H9 (cell line): ENCODE measurements at regions not wholly inside any gene's neighbourhood (a gene's known extent, or its start where the extent isn't known, plus 50 kb on each side); places are given as distances from the start of the nearest gene placed in this dataset.

Experiments
- DNase-seq: peaks from one replicate; pipeline ENCODE4 v3.0.0-alpha.2; 2017
- H2AFZ ChIP-seq: one replicate; pipeline ENCODE4 v1.6.1; 2013; ENCODE audit warnings: mild to moderate bottlenecking, low read length, control low read depth, moderate library complexity
- H2AK5ac ChIP-seq: 2 replicates; pipeline ENCODE4 v1.6.1; 2013; ENCODE audit warnings: low read length, control low read depth, mixed read lengths; ENCODE audit not compliant: insufficient read length
- H2BK120ac ChIP-seq: one replicate; pipeline ENCODE4 v1.6.1; 2013; ENCODE audit warnings: low read depth, mild to moderate bottlenecking, low read length, control low read depth, inconsistent platforms; ENCODE audit not compliant: poor library complexity, severe bottlenecking
- H2BK12ac ChIP-seq: 2 replicates; pipeline ENCODE4 v1.6.1; 2013; ENCODE audit warnings: low read length, control low read depth, mixed read lengths, low read depth; ENCODE audit not compliant: insufficient read length
- H2BK15ac ChIP-seq: 2 replicates; pipeline ENCODE4 v1.6.1; 2013; ENCODE audit warnings: low read depth, low read length, control low read depth
- H2BK20ac ChIP-seq: one replicate; pipeline ENCODE4 v1.6.1; 2013; ENCODE audit warnings: low read depth, mild to moderate bottlenecking, low read length, control low read depth, inconsistent platforms; ENCODE audit not compliant: poor library complexity, severe bottlenecking
- H2BK5ac ChIP-seq: 2 replicates; pipeline ENCODE4 v1.6.1; 2013; ENCODE audit warnings: low read length, control low read depth, mixed read lengths; ENCODE audit not compliant: insufficient read length
- H3K14ac ChIP-seq: 2 replicates; pipeline ENCODE4 v1.6.1; 2013; ENCODE audit warnings: low read length, control low read depth; ENCODE audit not compliant: insufficient read depth
- H3K18ac ChIP-seq: 2 replicates; pipeline ENCODE4 v1.6.1; 2013; ENCODE audit warnings: low read depth, mild to moderate bottlenecking, mixed read lengths, low read length, control low read depth; ENCODE audit not compliant: insufficient read length
- H3K23ac ChIP-seq: 2 replicates; pipeline ENCODE4 v1.6.1; 2013; ENCODE audit warnings: low read length, control low read depth, mixed read lengths, low read depth; ENCODE audit not compliant: insufficient read length
- H3K23me2 ChIP-seq: 2 replicates; pipeline ENCODE4 v1.6.1; 2013; ENCODE audit warnings: low read depth, mild to moderate bottlenecking, mixed read lengths, low read length, control low read depth; ENCODE audit not compliant: insufficient read length, poor library complexity, severe bottlenecking
- H3K27ac ChIP-seq: 2 replicates; pipeline ENCODE4 v1.5.1; 2013; ENCODE audit warnings: low read length, control low read depth, mixed read lengths, low read depth; ENCODE audit not compliant: insufficient read length
- H3K27me3 ChIP-seq: 2 replicates; pipeline ENCODE4 v1.6.1; 2013; ENCODE audit warnings: low read length, control low read depth, inconsistent platforms; ENCODE audit not compliant: insufficient read depth
- H3K4ac ChIP-seq: 2 replicates; pipeline ENCODE4 v1.6.1; 2013; ENCODE audit warnings: low read depth, mild to moderate bottlenecking, control low read depth, inconsistent platforms, low read length, moderate library complexity
- H3K4me1 ChIP-seq: 2 replicates; pipeline ENCODE4 v1.6.1; 2013; ENCODE audit warnings: low read length, control low read depth, inconsistent platforms; ENCODE audit not compliant: insufficient read depth
- H3K4me2 ChIP-seq: 2 replicates; pipeline ENCODE4 v1.6.1; 2013; ENCODE audit warnings: low read length, control low read depth, mixed read lengths; ENCODE audit not compliant: insufficient read length, insufficient read depth
- H3K56ac ChIP-seq: 2 replicates; pipeline ENCODE4 v1.6.1; 2013; ENCODE audit warnings: low read depth, mild to moderate bottlenecking, mixed read lengths, low read length, control low read depth; ENCODE audit not compliant: insufficient read length
- H3K79me1 ChIP-seq: 2 replicates; pipeline ENCODE4 v1.6.1; 2013; ENCODE audit warnings: low read depth, mild to moderate bottlenecking, moderate library complexity, low read length, control low read depth, inconsistent platforms; ENCODE audit not compliant: insufficient read depth, poor library complexity, severe bottlenecking
- H3K79me2 ChIP-seq: 2 replicates; pipeline ENCODE4 v1.6.1; 2013; ENCODE audit warnings: low read length, control low read depth, inconsistent platforms; ENCODE audit not compliant: insufficient read depth
- H3K9ac ChIP-seq: 2 replicates; pipeline ENCODE4 v1.6.1; 2013; ENCODE audit warnings: low read length, control low read depth, mixed read lengths; ENCODE audit not compliant: insufficient read length; ENCODE audit errors: extremely low read depth
- H3K9me3 ChIP-seq: one replicate; pipeline ENCODE4 v1.6.1; 2013; ENCODE audit warnings: low read depth, low read length, inconsistent platforms; ENCODE audit not compliant: control insufficient read depth
- H3T11ph ChIP-seq: one replicate; pipeline ENCODE4 v1.6.1; 2013; ENCODE audit warnings: mild to moderate bottlenecking, low read length, control low read depth, inconsistent platforms
- H4K20me1 ChIP-seq: one replicate; pipeline ENCODE4 v1.6.1; 2013; ENCODE audit not compliant: control insufficient read depth, insufficient read length, insufficient read depth
- H4K5ac ChIP-seq: 2 replicates; pipeline ENCODE4 v1.6.1; 2013; ENCODE audit warnings: low read depth, mild to moderate bottlenecking, mixed read lengths, low read length, control low read depth; ENCODE audit not compliant: insufficient read length
- H4K8ac ChIP-seq: replicated peaks from 2 replicates; pipeline ENCODE4 v1.6.1; 2013; ENCODE audit warnings: low read length, control low read depth, mixed read lengths, low read depth; ENCODE audit not compliant: insufficient read length
- H4K91ac ChIP-seq: 2 replicates; pipeline ENCODE4 v1.6.1; 2013; ENCODE audit warnings: low read depth, mild to moderate bottlenecking, moderate library complexity, mixed read lengths, low read length, control low read depth; ENCODE audit not compliant: insufficient read length
- H3K27ac Mint-ChIP-seq, 3 experiments: 2 replicates in 2 of 3; 3 replicates in 1 of 3; pipeline ENCODE4 v1.8.0; 2020 to 2021; ENCODE audit warnings: mixed read lengths in 3 of 3, mild to moderate bottlenecking in 1 of 3, moderate library complexity in 1 of 3
- H3K27me3 Mint-ChIP-seq: 2 replicates; pipeline ENCODE4 v1.8.0; 2021; ENCODE audit warnings: low read depth, mild to moderate bottlenecking, moderate library complexity, mixed read lengths
- H3K36me3 Mint-ChIP-seq, 3 experiments: 2 replicates in 2 of 3; 3 replicates in 1 of 3; pipeline ENCODE4 v1.8.0; 2020 to 2021; ENCODE audit warnings: low read depth in 3 of 3, mixed read lengths in 3 of 3; ENCODE audit not compliant: insufficient read depth in 1 of 3
- H3K4me1 Mint-ChIP-seq, 2 experiments: 2 replicates each; pipeline ENCODE4 v1.8.0; 2020; ENCODE audit warnings: mixed read lengths in 2 of 2
- H3K4me3 Mint-ChIP-seq, 2 experiments: 2 replicates in 1 of 2; 3 replicates in 1 of 2; pipeline ENCODE4 v1.8.0; 2020 to 2021; ENCODE audit warnings: mild to moderate bottlenecking in 2 of 2, mixed read lengths in 2 of 2, moderate library complexity in 1 of 2
- H3K9me3 Mint-ChIP-seq, 2 experiments: 2 replicates in 1 of 2; 3 replicates in 1 of 2; pipeline ENCODE4 v1.8.0; 2020; ENCODE audit warnings: mild to moderate bottlenecking in 2 of 2, mixed read lengths in 2 of 2, moderate library complexity in 1 of 2
- TF ChIP-seq, protein P1 (sequence below): fragments of 200-600 bp; sonication (generic); conservative IDR thresholded peaks from 3 replicates; pipeline ENCODE4 v1.8.0; 2021; ENCODE audit warnings: antibody characterized with exemption, mild to moderate bottlenecking

DNA sequence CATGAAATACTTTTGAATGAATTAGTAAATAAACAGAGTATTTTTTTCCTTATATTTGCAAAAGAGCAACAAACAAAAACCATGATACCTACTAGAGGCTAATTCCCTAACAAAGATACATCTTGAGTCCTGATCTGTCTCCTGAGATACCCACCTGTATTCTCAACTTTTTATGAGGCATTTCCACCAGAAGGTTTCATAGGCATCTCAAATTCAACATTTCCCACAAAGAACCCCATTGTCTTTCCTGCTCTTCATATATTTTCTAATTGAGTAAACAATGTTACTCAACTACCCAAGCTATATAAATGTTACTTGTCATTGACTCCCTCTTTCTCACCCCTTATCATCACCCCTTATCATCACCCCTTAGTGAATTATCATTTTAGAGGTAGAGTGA lies 119.4 kb upstream of the RAI14 start:
- no peak for DNase-seq
- H2BK12ac ChIP-seq, result no peak overlapping the region
- H3K4me1 ChIP-seq, result peaks cover 3% of the 10 kb centered on the region; the same call in 1 of the 2 replicates
- H3K9ac ChIP-seq, result no peak overlapping the region
- H3K18ac ChIP-seq, result no peak overlapping the region
- Mint-ChIP-seq H3K27me3 (no peaks in the 10 kb centered on the region), H3K4me3 (no peak overlapping the region), H3K27ac (no peak overlapping the region), H3K36me3 (peaks cover 0 to 8% (median 6%) of the 10 kb centered on the region in 3 experiments; a peak in 5 of 7 replicates), H3K9me3 (peaks cover 8 to 9% of the 10 kb centered on the region in 2 experiments; a peak in 4 of 5 replicates), H3K4me1 (peaks cover 30 to 31% of the 10 kb centered on the region in 2 experiments)
- H3K23me2 ChIP-seq, result no peaks in the 10 kb centered on the region
- H2AFZ ChIP-seq, result no peak overlapping the region
- H4K8ac ChIP-seq, result no peak overlapping the region
- H2BK120ac ChIP-seq, result no peak overlapping the region
- H3K56ac ChIP-seq, result no peak overlapping the region
- H3K4me2 ChIP-seq, result no peak overlapping the region
- H4K91ac ChIP-seq, result no peak overlapping the region
- H2AK5ac ChIP-seq, result no peak overlapping the region
- H3K79me1 ChIP-seq, result no peaks in the 10 kb centered on the region
- H3K14ac ChIP-seq, result no peak overlapping the region
- H3T11ph ChIP-seq, result no peak overlapping the region
- no peaks in the 10 kb centered on the region for H3K9me3 ChIP-seq
- H3K4ac ChIP-seq, result no peak overlapping the region
- H4K5ac ChIP-seq, result no peak overlapping the region
- H2BK5ac ChIP-seq, result no peak overlapping the region
- H2BK20ac ChIP-seq, result no peak overlapping the region
- H4K20me1 ChIP-seq, result no peaks in the 10 kb centered on the region
- no peaks in the 10 kb centered on the region for H3K79me2 ChIP-seq
- no peak overlapping the region for H3K27ac ChIP-seq
- H3K23ac ChIP-seq, result no peak overlapping the region
- TF ChIP-seq, protein P1, sequence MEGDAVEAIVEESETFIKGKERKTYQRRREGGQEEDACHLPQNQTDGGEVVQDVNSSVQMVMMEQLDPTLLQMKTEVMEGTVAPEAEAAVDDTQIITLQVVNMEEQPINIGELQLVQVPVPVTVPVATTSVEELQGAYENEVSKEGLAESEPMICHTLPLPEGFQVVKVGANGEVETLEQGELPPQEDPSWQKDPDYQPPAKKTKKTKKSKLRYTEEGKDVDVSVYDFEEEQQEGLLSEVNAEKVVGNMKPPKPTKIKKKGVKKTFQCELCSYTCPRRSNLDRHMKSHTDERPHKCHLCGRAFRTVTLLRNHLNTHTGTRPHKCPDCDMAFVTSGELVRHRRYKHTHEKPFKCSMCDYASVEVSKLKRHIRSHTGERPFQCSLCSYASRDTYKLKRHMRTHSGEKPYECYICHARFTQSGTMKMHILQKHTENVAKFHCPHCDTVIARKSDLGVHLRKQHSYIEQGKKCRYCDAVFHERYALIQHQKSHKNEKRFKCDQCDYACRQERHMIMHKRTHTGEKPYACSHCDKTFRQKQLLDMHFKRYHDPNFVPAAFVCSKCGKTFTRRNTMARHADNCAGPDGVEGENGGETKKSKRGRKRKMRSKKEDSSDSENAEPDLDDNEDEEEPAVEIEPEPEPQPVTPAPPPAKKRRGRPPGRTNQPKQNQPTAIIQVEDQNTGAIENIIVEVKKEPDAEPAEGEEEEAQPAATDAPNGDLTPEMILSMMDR, result no peak
- H2BK15ac ChIP-seq, result no peak overlapping the region
- H3K27me3 ChIP-seq, result no peaks in the 10 kb centered on the region
